ENCODE measurements at regions not wholly inside any gene's neighbourhood (a gene's known extent, or its start where the extent isn't known, plus 50 kb on each side); places are given as distances from the start of the nearest gene placed in this dataset.

DNA sequence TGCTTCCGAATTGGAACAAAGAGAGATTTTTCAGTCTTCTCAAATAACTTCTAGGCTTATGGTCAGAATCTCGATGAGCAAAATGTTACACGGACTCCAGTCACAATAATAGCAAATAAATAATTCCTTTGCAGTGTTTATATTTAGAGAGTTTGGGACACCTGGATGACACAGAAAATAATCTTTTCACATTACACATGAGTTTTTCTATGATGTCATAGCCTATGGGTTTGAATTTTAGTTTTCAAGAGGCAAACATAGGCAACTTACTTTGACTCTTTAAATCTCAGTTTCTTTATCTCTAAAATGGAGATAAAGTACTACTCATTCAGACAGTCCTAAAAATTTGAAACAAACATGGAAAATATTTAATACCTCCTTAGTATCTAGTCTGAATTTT, 372.0 kb downstream of the HAPSTR1 start:
- no peak for DNase-seq
- TF ChIP-seq, protein P1, sequence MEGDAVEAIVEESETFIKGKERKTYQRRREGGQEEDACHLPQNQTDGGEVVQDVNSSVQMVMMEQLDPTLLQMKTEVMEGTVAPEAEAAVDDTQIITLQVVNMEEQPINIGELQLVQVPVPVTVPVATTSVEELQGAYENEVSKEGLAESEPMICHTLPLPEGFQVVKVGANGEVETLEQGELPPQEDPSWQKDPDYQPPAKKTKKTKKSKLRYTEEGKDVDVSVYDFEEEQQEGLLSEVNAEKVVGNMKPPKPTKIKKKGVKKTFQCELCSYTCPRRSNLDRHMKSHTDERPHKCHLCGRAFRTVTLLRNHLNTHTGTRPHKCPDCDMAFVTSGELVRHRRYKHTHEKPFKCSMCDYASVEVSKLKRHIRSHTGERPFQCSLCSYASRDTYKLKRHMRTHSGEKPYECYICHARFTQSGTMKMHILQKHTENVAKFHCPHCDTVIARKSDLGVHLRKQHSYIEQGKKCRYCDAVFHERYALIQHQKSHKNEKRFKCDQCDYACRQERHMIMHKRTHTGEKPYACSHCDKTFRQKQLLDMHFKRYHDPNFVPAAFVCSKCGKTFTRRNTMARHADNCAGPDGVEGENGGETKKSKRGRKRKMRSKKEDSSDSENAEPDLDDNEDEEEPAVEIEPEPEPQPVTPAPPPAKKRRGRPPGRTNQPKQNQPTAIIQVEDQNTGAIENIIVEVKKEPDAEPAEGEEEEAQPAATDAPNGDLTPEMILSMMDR (IDR thresholded peaks at IDR 0.05; ENCODE audit: borderline replicate concordance, extremely low read depth, low read length, poor library complexity, severe bottlenecking), result no peak
- no peak for TF ChIP-seq EZH2 (IDR thresholded peaks at IDR 0.05; ENCODE audit: borderline replicate concordance, low read depth, low read length, severe bottlenecking)

DNA sequence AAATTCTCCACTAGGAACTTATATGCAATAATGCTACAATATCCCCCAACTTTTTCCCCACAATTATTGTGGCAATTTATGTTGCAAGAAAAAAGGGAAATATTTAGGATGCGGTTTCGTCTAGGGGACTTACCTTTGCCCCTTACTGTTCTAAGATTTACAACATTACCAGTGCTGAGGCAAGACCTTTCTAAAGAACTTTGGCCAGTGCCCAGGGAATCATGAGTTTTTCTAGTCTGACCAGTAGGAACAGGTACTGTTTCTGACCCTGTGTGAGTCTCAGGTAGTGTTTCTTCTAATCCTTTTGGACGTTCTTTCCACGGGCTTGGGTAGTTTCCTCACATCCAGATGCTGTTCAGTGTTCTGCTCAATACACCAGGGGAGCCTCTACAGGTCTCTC, 373.7 kb downstream of the HAPSTR1 start:
- Histone ChIP-seq H3K4me3 (ENCODE audit: low read depth in 1 of 2, low read length in 2 of 2) (no peak overlapping the region), H4K20me1 (ENCODE audit: insufficient read depth, low read length) (no peaks in the 10 kb centered on the region), H3K9me3 (ENCODE audit: insufficient read depth, low read length, severe bottlenecking) (no peaks in the 10 kb centered on the region), H3K36me3 (ENCODE audit: insufficient read depth, low read length) (no peaks in the 10 kb centered on the region), H3K79me2 (ENCODE audit: insufficient read depth, low read length) (no peaks in the 10 kb centered on the region), H2AFZ (ENCODE audit: low read depth, low read length) (no peak overlapping the region), H3K9ac (ENCODE audit: low read depth, low read length) (no peak overlapping the region), H3K4me2 (ENCODE audit: insufficient read depth, low read length) (no peak overlapping the region), H3K27ac (ENCODE audit: low read length) (no peak overlapping the region), H3K27me3 (ENCODE audit: insufficient read depth, low read length, poor library complexity) (peaks cover 10% of the 10 kb centered on the region), H3K4me1 (ENCODE audit: insufficient read depth, low read length) (no peaks in the 10 kb centered on the region)
- TF ChIP-seq EZH2 (IDR thresholded peaks at IDR 0.05; ENCODE audit: borderline replicate concordance, low read depth, low read length, severe bottlenecking), result no peak
- TF ChIP-seq, protein P1 (IDR thresholded peaks at IDR 0.05; ENCODE audit: borderline replicate concordance, extremely low read depth, low read length, poor library complexity, severe bottlenecking), result no peak
- ATAC-seq (ENCODE audit: insufficient read depth, low read depth) (no peak), DNase-seq (no peak)

More for the DNA sequence above, 372.0 kb downstream of the HAPSTR1 start:
- no peak for ATAC-seq (ENCODE audit: insufficient read depth, low read depth)
- H3K9me3 ChIP-seq (ENCODE audit: insufficient read depth, low read length, severe bottlenecking), result no peaks in the 10 kb centered on the region
- H2AFZ ChIP-seq (ENCODE audit: low read depth, low read length), result no peak overlapping the region
- no peaks in the 10 kb centered on the region for H3K79me2 ChIP-seq (ENCODE audit: insufficient read depth, low read length)
- H4K20me1 ChIP-seq (ENCODE audit: insufficient read depth, low read length), result no peaks in the 10 kb centered on the region
- H3K4me3 ChIP-seq (ENCODE audit: low read depth in 1 of 2, low read length in 2 of 2), result no peak overlapping the region
- H3K9ac ChIP-seq (ENCODE audit: low read depth, low read length), result no peak overlapping the region
- H3K4me2 ChIP-seq (ENCODE audit: insufficient read depth, low read length), result no peak overlapping the region
- peaks cover 10% of the 10 kb centered on the region for H3K27me3 ChIP-seq (ENCODE audit: insufficient read depth, low read length, poor library complexity)
- H3K36me3 ChIP-seq (ENCODE audit: insufficient read depth, low read length), result no peaks in the 10 kb centered on the region
- no peak overlapping the region for H3K27ac ChIP-seq (ENCODE audit: low read length)
- H3K4me1 ChIP-seq (ENCODE audit: insufficient read depth, low read length), result no peaks in the 10 kb centered on the region

DNA sequence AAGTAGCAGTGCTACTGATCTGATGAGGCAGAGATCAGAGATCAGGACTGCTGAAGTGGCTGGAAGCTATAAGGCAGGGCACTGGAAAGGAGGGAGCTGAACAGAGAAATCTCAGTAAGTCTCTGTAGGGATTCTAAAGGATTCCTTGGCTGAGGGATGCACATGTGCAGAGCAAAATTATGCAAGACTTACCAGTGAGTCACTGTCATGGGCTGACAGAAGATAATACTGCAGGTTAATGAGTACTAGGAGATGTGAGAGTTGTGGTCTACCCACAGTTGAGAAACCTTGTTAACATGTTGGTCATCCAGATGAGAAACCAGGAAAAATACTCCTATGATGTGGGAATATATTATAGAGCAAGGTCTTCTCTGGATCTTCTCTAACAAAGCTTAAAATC, 378.1 kb downstream of the HAPSTR1 start:
- TF ChIP-seq, protein P1 (IDR thresholded peaks at IDR 0.05; ENCODE audit: borderline replicate concordance, extremely low read depth, low read length, poor library complexity, severe bottlenecking), result no peak
- no peak for TF ChIP-seq EZH2 (IDR thresholded peaks at IDR 0.05; ENCODE audit: borderline replicate concordance, low read depth, low read length, severe bottlenecking)
- Histone ChIP-seq H3K36me3 (ENCODE audit: insufficient read depth, low read length) (no peaks in the 10 kb centered on the region), H4K20me1 (ENCODE audit: insufficient read depth, low read length) (no peaks in the 10 kb centered on the region), H3K79me2 (ENCODE audit: insufficient read depth, low read length) (no peaks in the 10 kb centered on the region), H2AFZ (ENCODE audit: low read depth, low read length) (no peak overlapping the region), H3K27ac (ENCODE audit: low read length) (no peak overlapping the region), H3K4me1 (ENCODE audit: insufficient read depth, low read length) (no peaks in the 10 kb centered on the region), H3K9ac (ENCODE audit: low read depth, low read length) (no peak overlapping the region), H3K4me2 (ENCODE audit: insufficient read depth, low read length) (no peak overlapping the region), H3K9me3 (ENCODE audit: insufficient read depth, low read length, severe bottlenecking) (no peaks in the 10 kb centered on the region), H3K27me3 (ENCODE audit: insufficient read depth, low read length, poor library complexity) (peaks cover 6% of the 10 kb centered on the region), H3K4me3 (ENCODE audit: low read depth in 1 of 2, low read length in 2 of 2) (no peak overlapping the region)
- ATAC-seq (ENCODE audit: insufficient read depth, low read depth), result no peak
- DNase-seq, result no peak

DNA sequence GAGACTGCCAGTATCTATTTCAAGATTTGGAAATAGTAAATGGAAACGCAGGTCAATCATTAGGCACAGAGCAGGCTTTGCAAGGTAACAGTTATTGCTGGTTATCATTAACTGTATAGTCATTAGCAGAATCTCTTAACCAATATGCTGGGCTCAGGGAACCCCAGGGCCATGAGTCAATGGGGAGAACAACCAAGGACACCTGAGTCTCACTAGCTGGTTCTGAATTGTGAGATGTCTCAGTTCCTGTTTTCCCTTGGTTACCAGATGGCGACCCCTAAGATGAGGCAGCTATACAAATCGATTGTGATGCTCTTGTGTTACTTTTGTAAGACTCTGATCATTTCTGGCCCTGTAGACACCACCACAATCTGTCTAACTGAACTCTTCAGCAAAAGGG, 385.3 kb downstream of the HAPSTR1 start:
- H3K27ac ChIP-seq (ENCODE audit: low read length), result no peak overlapping the region
- no peaks in the 10 kb centered on the region for H4K20me1 ChIP-seq (ENCODE audit: insufficient read depth, low read length)
- ATAC-seq (ENCODE audit: insufficient read depth, low read depth) (no peak), DNase-seq (no peak)
- H2AFZ ChIP-seq (ENCODE audit: low read depth, low read length), result no peak overlapping the region
- no peak overlapping the region for H3K4me2 ChIP-seq (ENCODE audit: insufficient read depth, low read length)
- no peaks in the 10 kb centered on the region for H3K27me3 ChIP-seq (ENCODE audit: insufficient read depth, low read length, poor library complexity)
- H3K4me3 ChIP-seq (ENCODE audit: low read depth in 1 of 2, low read length in 2 of 2), result no peak overlapping the region
- no peaks in the 10 kb centered on the region for H3K36me3 ChIP-seq (ENCODE audit: insufficient read depth, low read length)
- H3K9me3 ChIP-seq (ENCODE audit: insufficient read depth, low read length, severe bottlenecking), result no peaks in the 10 kb centered on the region
- no peaks in the 10 kb centered on the region for H3K79me2 ChIP-seq (ENCODE audit: insufficient read depth, low read length)
- TF ChIP-seq EZH2 (IDR thresholded peaks at IDR 0.05; ENCODE audit: borderline replicate concordance, low read depth, low read length, severe bottlenecking), result no peak
- TF ChIP-seq, protein P1 (IDR thresholded peaks at IDR 0.05; ENCODE audit: borderline replicate concordance, extremely low read depth, low read length, poor library complexity, severe bottlenecking), result no peak
- H3K4me1 ChIP-seq (ENCODE audit: insufficient read depth, low read length), result no peaks in the 10 kb centered on the region
- no peak overlapping the region for H3K9ac ChIP-seq (ENCODE audit: low read depth, low read length)

Measured in DND-41 (cell line).